ENCODE measurements at regions not wholly inside any gene's neighbourhood (a gene's known extent, or its start where the extent isn't known, plus 50 kb on each side); places are given as distances from the start of the nearest gene placed in this dataset.

DNA sequence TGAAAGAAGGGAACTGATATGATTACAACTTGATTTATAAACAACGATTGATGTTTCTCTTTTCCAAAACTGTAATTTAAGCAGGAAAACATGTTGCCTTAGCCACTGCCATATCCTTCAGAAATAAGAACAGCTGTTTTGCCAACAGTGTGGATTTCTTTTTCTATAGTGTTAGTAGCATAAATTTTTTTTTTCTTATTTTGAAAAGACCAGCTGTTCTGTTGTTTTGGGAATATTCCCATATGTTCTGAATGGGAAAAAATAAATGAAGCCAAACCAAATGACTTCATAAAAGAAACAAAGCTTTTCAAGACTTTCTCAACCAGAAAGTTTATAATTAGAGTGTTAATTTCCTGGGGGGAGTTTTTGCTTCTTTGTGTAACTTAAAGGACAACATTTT, 83.9 kb upstream of the ARHGAP24 start:
- Histone ChIP-seq H3K4me3 (no peak overlapping the region), H3K27me3 (no peaks in the 10 kb centered on the region), H3K36me3 (no peaks in the 10 kb centered on the region), H3K27ac (no peak overlapping the region), H3K9me3 (no peaks in the 10 kb centered on the region), H3K4me1 (no peaks in the 10 kb centered on the region)
- TF ChIP-seq, protein P1, sequence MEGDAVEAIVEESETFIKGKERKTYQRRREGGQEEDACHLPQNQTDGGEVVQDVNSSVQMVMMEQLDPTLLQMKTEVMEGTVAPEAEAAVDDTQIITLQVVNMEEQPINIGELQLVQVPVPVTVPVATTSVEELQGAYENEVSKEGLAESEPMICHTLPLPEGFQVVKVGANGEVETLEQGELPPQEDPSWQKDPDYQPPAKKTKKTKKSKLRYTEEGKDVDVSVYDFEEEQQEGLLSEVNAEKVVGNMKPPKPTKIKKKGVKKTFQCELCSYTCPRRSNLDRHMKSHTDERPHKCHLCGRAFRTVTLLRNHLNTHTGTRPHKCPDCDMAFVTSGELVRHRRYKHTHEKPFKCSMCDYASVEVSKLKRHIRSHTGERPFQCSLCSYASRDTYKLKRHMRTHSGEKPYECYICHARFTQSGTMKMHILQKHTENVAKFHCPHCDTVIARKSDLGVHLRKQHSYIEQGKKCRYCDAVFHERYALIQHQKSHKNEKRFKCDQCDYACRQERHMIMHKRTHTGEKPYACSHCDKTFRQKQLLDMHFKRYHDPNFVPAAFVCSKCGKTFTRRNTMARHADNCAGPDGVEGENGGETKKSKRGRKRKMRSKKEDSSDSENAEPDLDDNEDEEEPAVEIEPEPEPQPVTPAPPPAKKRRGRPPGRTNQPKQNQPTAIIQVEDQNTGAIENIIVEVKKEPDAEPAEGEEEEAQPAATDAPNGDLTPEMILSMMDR (IDR thresholded peaks at IDR 0.05) = no peak
- DNase-seq = no peak
- intact Hi-C loops (cut with DNase I) = no loop called here
- no peak for ATAC-seq

DNA sequence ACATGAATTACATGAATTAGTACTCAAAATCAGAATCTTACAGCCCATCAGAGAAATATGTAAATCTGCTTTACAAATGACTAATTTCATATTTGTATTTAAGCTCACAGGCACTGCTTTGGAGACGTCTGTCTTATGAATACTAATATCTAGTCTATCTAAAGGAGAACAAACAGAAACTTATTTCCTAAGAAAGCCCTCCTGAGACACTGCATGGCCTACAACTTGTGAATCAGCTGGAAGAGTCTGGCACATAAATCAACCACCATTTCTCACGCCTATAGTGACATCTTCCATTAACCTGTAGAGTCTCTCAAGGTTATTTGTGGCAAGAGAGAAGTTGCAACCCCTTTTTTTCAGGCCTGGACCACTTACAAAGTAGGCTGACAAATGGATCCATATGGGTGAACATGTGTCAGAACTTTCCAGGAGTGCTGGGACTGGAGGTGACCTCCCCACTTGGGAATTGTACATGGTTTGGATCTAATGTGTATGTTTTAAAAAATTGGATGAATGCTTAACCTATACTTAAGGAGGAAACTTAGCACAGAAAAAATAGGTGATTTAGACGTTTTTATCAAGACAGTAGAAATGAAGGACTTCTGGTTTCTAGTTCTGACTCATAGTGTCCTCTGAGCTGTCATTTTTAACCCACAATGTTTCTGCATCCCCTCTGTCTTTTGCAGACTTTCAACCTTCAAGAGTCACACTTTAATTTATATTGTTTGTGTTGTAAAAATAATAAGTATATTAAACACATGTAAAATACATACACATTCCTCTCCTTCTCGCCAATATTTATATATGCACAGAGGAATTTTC, 83.2 kb upstream of the ARHGAP24 start:
- H3K36me3 ChIP-seq = no peaks in the 10 kb centered on the region
- intact Hi-C loops (cut with DNase I) = no loop called here
- H3K4me3 ChIP-seq = no peak overlapping the region
- DNase-seq (no peak), ATAC-seq (no peak)
- no peak overlapping the region for H3K27ac ChIP-seq
- no peaks in the 10 kb centered on the region for H3K4me1 ChIP-seq
- no peaks in the 10 kb centered on the region for H3K27me3 ChIP-seq
- H3K9me3 ChIP-seq = no peaks in the 10 kb centered on the region
- TF ChIP-seq, protein P1 (IDR thresholded peaks at IDR 0.05) = no peak

- intact Hi-C loops (cut with DNase I) = no loop called here
- no peak for DNase-seq
These were observed 81.7 kb upstream of the ARHGAP24 start for GRCh38 chr4:85393201-85393600.

GRCh38 chr4:85398276-85398675, 76.7 kb upstream of the ARHGAP24 start:
- Histone ChIP-seq H3K36me3 (no peaks in the 10 kb centered on the region), H3K4me1 (no peaks in the 10 kb centered on the region), H3K9me3 (no peaks in the 10 kb centered on the region), H3K27me3 (no peaks in the 10 kb centered on the region), H3K4me3 (no peak overlapping the region), H3K27ac (no peak overlapping the region)
- ATAC-seq (no peak), DNase-seq (no peak)
- intact Hi-C loops (cut with DNase I) = no loop called here
- TF ChIP-seq, protein P1 (IDR thresholded peaks at IDR 0.05) = no peak

More at GRCh38 chr4:85393201-85393600, 81.7 kb upstream of the ARHGAP24 start:
- no peaks in the 10 kb centered on the region for H3K27me3 ChIP-seq
- no peaks in the 10 kb centered on the region for H3K9me3 ChIP-seq
- no peak for ATAC-seq
- no peak overlapping the region for H3K27ac ChIP-seq
- H3K4me3 ChIP-seq = no peak overlapping the region
- TF ChIP-seq, protein P1 (IDR thresholded peaks at IDR 0.05) = no peak
- no peaks in the 10 kb centered on the region for H3K4me1 ChIP-seq
- H3K36me3 ChIP-seq = no peaks in the 10 kb centered on the region

GRCh38 chr4:85399270-85399669, 75.7 kb upstream of the ARHGAP24 start:
- no peaks in the 10 kb centered on the region for H3K4me1 ChIP-seq
- no peaks in the 10 kb centered on the region for H3K27me3 ChIP-seq
- H3K9me3 ChIP-seq = no peaks in the 10 kb centered on the region
- no peak overlapping the region for H3K27ac ChIP-seq
- H3K4me3 ChIP-seq = no peak overlapping the region
- DNase-seq = no peak
- intact Hi-C loops (cut with DNase I) = no loop called here
- H3K36me3 ChIP-seq = no peaks in the 10 kb centered on the region
- TF ChIP-seq, protein P1 (IDR thresholded peaks at IDR 0.05) = no peak
- ATAC-seq = no peak

All from upper lobe of right lung (tissue), 1 donor.